Endothelial cell (in vitro differentiated cells): ENCODE measurements at regions not wholly inside any gene's neighbourhood (a gene's known extent, or its start where the extent isn't known, plus 50 kb on each side); places are given as distances from the start of the nearest gene placed in this dataset.

Source experiments
- DNase-seq: peaks from one replicate; pipeline ENCODE4 v3.0.0; 2021; ENCODE audit warnings: low spot score
- H3K27ac Mint-ChIP-seq: one replicate; pipeline ENCODE4 v1.8.0; 2021; ENCODE audit warnings: mixed read lengths, inconsistent platforms; ENCODE audit not compliant: unreplicated experiment
- H3K27me3 Mint-ChIP-seq: one replicate; pipeline ENCODE4 v1.8.0; 2021; ENCODE audit warnings: mild to moderate bottlenecking, moderate library complexity, mixed read lengths, inconsistent platforms; ENCODE audit not compliant: unreplicated experiment
- H3K36me3 Mint-ChIP-seq: one replicate; pipeline ENCODE4 v1.8.0; 2021; ENCODE audit warnings: mild to moderate bottlenecking, low read depth, mixed read lengths, inconsistent platforms; ENCODE audit not compliant: unreplicated experiment
- H3K4me1 Mint-ChIP-seq: one replicate; pipeline ENCODE4 v1.8.0; 2021; ENCODE audit warnings: mild to moderate bottlenecking, mixed read lengths, inconsistent platforms; ENCODE audit not compliant: unreplicated experiment
- H3K4me3 Mint-ChIP-seq: one replicate; pipeline ENCODE4 v1.8.0; 2021; ENCODE audit warnings: mild to moderate bottlenecking, mixed read lengths, inconsistent platforms; ENCODE audit not compliant: unreplicated experiment
- H3K9me3 Mint-ChIP-seq: one replicate; pipeline ENCODE4 v1.8.0; 2021; ENCODE audit warnings: mixed read lengths, inconsistent platforms; ENCODE audit not compliant: unreplicated experiment
- TF ChIP-seq, protein P1 (sequence below): fragments of 200-600 bp; sonication (generic); IDR thresholded peaks from one replicate; pipeline ENCODE4 v1.5.0; 2021; ENCODE audit warnings: antibody characterized with exemption; ENCODE audit not compliant: unreplicated experiment

DNA sequence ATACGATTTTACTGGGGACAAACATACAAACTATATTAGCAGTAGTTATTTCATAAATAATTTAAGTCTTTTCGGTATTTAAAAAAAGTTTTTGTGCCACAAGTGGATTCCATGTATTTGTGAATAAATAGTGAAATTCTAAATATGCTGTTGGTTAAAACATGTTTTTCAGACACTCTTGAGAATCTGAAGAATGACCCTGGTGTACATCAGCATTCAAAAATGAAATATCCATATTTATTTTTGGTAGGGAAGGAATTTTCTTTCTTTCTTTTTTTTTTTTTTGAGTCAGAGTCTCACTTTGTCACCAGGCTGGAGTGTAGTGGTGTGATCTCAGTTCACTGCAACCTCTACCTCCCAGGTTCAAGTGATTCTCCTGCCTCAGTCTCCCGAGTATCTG, 136.1 kb upstream of the CDK6 start:
- Mint-ChIP-seq H3K27me3 (peaks cover 2% of the 10 kb centered on the region), H3K4me3 (no peak overlapping the region), H3K27ac (no peak overlapping the region), H3K36me3 (no peaks in the 10 kb centered on the region), H3K9me3 (peaks cover 6% of the 10 kb centered on the region), H3K4me1 (no peaks in the 10 kb centered on the region)
- TF ChIP-seq, protein P1, sequence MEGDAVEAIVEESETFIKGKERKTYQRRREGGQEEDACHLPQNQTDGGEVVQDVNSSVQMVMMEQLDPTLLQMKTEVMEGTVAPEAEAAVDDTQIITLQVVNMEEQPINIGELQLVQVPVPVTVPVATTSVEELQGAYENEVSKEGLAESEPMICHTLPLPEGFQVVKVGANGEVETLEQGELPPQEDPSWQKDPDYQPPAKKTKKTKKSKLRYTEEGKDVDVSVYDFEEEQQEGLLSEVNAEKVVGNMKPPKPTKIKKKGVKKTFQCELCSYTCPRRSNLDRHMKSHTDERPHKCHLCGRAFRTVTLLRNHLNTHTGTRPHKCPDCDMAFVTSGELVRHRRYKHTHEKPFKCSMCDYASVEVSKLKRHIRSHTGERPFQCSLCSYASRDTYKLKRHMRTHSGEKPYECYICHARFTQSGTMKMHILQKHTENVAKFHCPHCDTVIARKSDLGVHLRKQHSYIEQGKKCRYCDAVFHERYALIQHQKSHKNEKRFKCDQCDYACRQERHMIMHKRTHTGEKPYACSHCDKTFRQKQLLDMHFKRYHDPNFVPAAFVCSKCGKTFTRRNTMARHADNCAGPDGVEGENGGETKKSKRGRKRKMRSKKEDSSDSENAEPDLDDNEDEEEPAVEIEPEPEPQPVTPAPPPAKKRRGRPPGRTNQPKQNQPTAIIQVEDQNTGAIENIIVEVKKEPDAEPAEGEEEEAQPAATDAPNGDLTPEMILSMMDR = no peak
- no peak for DNase-seq

DNA sequence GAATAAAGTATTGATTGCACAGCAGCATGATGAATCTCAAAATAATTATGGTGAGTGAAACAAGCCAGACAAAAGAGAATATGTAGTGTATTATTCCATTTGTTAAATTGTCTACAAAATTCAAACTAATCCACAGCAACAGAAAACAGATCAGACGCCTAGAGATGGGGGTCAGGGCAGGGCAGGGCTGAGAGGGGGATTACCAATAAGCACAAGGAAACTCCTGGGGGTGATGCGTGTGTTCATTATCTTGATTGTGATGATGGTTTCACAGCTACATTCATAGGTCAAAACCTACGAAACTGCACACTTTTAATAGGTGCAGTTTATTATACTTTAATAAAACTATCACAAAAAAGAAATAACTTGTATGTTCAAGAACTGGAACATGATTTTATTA, 132.7 kb upstream of the CDK6 start:
- peaks cover 2% of the 10 kb centered on the region for H3K27me3 Mint-ChIP-seq

DNA sequence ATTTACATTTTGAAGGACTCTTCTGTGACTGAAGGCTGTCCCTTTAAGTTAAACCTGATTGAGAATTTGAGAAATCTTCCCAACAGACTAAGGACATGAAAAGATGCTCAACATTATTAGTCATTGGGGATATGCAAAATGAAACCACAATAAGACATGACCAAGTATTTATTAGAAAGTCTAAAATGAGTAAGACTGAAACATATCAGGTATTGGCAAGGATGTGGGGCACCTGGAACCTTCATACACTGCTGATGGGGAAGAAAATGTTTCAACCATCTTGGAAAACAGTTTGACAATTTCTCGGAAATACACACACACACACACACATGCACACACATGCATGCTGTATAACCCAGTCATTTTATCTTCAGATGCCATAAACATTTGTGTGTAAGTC, 132.1 kb upstream of the CDK6 start:
- Mint-ChIP-seq H3K27ac (no peak overlapping the region), H3K9me3 (no peaks in the 10 kb centered on the region), H3K27me3 (peaks cover 2% of the 10 kb centered on the region), H3K4me1 (no peaks in the 10 kb centered on the region), H3K36me3 (no peaks in the 10 kb centered on the region), H3K4me3 (no peak overlapping the region)
- TF ChIP-seq, protein P1 = no peak
- no peak for DNase-seq

More for the DNA sequence above, 132.7 kb upstream of the CDK6 start:
- no peak overlapping the region for H3K4me3 Mint-ChIP-seq
- H3K36me3 Mint-ChIP-seq = no peaks in the 10 kb centered on the region
- DNase-seq = no peak
- no peaks in the 10 kb centered on the region for H3K4me1 Mint-ChIP-seq
- H3K9me3 Mint-ChIP-seq = no peaks in the 10 kb centered on the region
- TF ChIP-seq, protein P1 = no peak
- H3K27ac Mint-ChIP-seq = no peak overlapping the region

DNA sequence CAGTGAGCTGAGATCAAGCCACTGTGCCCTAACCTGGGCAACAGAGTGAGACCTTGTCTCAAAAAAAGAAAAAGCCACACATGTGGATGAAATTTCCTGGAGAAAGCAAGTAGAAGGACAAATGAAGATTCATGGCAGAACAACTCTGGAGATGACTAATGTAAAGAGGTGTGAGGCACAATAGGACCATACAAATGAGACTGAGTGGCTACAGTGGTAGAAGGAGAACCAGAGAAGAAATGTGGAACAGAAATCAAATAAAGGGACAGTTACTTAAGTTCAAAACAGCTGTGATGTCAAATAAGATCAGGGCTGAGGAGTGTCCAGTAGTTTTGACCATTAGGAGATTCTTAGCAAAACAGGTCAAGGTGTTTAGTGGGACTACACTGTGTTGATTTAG, 130.9 kb upstream of the CDK6 start:
- DNase-seq = no peak
- no peak overlapping the region for H3K4me3 Mint-ChIP-seq
- peaks cover 2% of the 10 kb centered on the region for H3K27me3 Mint-ChIP-seq
- H3K9me3 Mint-ChIP-seq = no peaks in the 10 kb centered on the region
- no peaks in the 10 kb centered on the region for H3K4me1 Mint-ChIP-seq
- no peak overlapping the region for H3K27ac Mint-ChIP-seq
- no peaks in the 10 kb centered on the region for H3K36me3 Mint-ChIP-seq
- TF ChIP-seq, protein P1 = no peak

DNA sequence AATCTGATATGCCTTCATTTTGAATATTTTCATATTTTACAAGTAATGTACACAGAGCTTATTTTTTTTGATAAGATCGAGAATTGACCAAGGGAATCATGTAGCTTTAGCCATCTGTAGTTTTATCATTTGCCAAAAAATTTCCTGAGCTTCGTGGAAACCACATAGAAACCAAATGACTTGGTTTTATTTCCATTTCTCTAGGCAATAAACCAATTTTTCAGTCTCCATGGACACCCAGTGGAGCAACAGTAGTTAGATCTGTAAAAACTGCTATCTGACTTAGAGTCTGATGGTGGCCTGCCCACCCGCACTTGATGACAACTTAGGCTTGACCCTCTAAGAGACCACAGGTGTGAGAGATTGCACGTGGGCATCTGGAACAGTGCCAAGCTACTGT, 127.8 kb upstream of the CDK6 start:
- no peaks in the 10 kb centered on the region for H3K4me1 Mint-ChIP-seq
- no peak overlapping the region for H3K4me3 Mint-ChIP-seq
- TF ChIP-seq, protein P1 = no peak
- H3K36me3 Mint-ChIP-seq = no peaks in the 10 kb centered on the region
- H3K9me3 Mint-ChIP-seq = no peaks in the 10 kb centered on the region
- H3K27ac Mint-ChIP-seq = no peak overlapping the region
- H3K27me3 Mint-ChIP-seq = peaks cover 2% of the 10 kb centered on the region
- no peak for DNase-seq
